Activated naive CD8-positive, alpha-beta T cell (primary cell): ENCODE measurements at regions not wholly inside any gene's neighbourhood (a gene's known extent, or its start where the extent isn't known, plus 50 kb on each side); places are given as distances from the start of the nearest gene placed in this dataset.

Experiments
- H3K27ac Mint-ChIP-seq: one replicate; pipeline ENCODE4 v1.8.0; 2021; ENCODE audit warnings: mixed read lengths
- H3K27me3 Mint-ChIP-seq: one replicate; pipeline ENCODE4 v1.8.0; 2021; ENCODE audit warnings: mixed read lengths
- H3K36me3 Mint-ChIP-seq: one replicate; pipeline ENCODE4 v1.8.0; 2021; ENCODE audit warnings: mixed read lengths
- H3K4me1 Mint-ChIP-seq: one replicate; pipeline ENCODE4 v1.8.0; 2021; ENCODE audit warnings: low read depth, mixed read lengths
- H3K4me3 Mint-ChIP-seq: one replicate; pipeline ENCODE4 v1.8.0; 2021; ENCODE audit warnings: mild to moderate bottlenecking, mixed read lengths
- H3K9me3 Mint-ChIP-seq: one replicate; pipeline ENCODE4 v1.8.0; 2021; ENCODE audit warnings: low read depth, mixed read lengths

DNA sequence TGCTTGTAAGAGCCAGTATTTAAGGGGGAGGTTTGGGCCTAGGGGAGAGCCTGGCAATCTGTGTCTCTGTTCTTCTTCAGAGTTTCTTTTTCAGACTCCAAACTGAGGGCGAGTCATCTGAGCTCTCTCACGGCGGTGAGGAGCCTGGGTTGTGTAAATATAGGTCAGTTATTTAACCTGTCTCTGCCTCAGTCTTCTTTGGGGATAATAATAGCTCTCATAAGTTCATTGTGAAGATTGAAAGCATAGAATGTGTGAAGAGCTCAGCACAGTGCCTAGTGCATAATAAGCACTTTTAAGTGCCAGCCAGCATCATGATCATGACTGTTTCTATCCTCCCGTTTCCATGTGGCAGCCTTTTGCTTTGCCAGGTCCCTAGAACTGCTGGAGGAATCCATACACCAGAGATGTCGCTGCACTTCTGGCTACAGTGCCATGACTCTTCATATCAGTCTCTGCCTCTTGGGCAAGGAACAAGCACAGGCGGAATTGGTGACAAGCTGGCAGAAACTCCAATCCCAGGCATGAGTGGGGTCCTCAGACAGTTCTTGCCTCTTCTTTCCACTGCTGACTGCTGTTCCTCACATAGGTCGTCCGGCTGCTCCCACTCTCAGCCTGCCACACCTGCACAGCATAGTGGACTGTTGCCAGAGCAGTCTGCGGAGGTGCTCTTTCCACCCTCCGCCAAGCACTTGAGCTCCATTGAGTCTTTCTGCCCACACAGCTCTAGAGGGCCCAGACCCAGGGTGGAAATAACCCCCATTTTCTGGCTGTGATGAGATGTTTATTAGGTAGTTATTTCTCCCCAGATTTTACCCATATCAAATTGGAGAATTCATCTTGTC is 103.7 kb upstream of the MAML3 start:
- Mint-ChIP-seq H3K36me3 (no peaks in the 10 kb centered on the region), H3K27me3 (peaks cover 2% of the 10 kb centered on the region), H3K4me1 (peaks cover 5% of the 10 kb centered on the region), H3K27ac (no peak overlapping the region), H3K9me3 (no peaks in the 10 kb centered on the region), H3K4me3 (no peak overlapping the region)

DNA sequence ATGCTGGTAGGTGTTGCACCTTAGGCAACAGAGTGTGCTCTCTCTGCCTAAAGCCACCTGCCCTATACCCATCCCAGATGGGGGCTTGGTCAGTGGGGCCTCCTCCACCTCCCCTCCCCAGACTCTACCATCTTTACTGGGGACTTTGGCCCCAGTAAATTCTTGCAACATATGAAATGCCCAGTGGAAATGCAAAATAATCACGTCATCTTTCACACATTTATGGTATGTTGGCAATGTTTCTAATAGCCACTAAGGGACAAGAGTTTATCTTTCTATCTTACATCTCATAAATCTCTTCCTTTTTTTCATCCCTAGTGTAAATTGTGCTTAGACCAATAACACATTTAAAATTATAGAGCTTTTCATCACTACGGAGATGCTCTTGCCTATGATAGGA is 103.0 kb upstream of the MAML3 start:
- H3K27ac Mint-ChIP-seq, result no peak overlapping the region
- no peaks in the 10 kb centered on the region for H3K9me3 Mint-ChIP-seq
- H3K27me3 Mint-ChIP-seq, result peaks cover 2% of the 10 kb centered on the region
- H3K36me3 Mint-ChIP-seq, result no peaks in the 10 kb centered on the region
- H3K4me1 Mint-ChIP-seq, result peaks cover 9% of the 10 kb centered on the region
- no peak overlapping the region for H3K4me3 Mint-ChIP-seq

- H3K9me3 Mint-ChIP-seq, result no peaks in the 10 kb centered on the region
- no peak overlapping the region for H3K4me3 Mint-ChIP-seq
- H3K4me1 Mint-ChIP-seq, result peaks cover 9% of the 10 kb centered on the region
- no peak overlapping the region for H3K27ac Mint-ChIP-seq
- no peaks in the 10 kb centered on the region for H3K36me3 Mint-ChIP-seq
- H3K27me3 Mint-ChIP-seq, result peaks cover 2% of the 10 kb centered on the region
These were observed 102.4 kb upstream of the MAML3 start for GRCh38 chr4:140256335-140256734.

GRCh38 chr4:140255927-140256326 is 101.9 kb upstream of the MAML3 start:
- Mint-ChIP-seq H3K36me3 (no peaks in the 10 kb centered on the region), H3K4me3 (no peak overlapping the region), H3K27ac (no peak overlapping the region)

GRCh38 chr4:140255467-140255866 is 101.5 kb upstream of the MAML3 start:
- Mint-ChIP-seq H3K36me3 (no peaks in the 10 kb centered on the region), H3K27ac (no peak overlapping the region), H3K4me1 (peaks cover 11% of the 10 kb centered on the region), H3K4me3 (no peak overlapping the region), H3K27me3 (peaks cover 2% of the 10 kb centered on the region), H3K9me3 (no peaks in the 10 kb centered on the region)

More at GRCh38 chr4:140255927-140256326, 101.9 kb upstream of the MAML3 start:
- Mint-ChIP-seq H3K4me1 (peaks cover 11% of the 10 kb centered on the region), H3K27me3 (peaks cover 2% of the 10 kb centered on the region), H3K9me3 (no peaks in the 10 kb centered on the region)

DNA sequence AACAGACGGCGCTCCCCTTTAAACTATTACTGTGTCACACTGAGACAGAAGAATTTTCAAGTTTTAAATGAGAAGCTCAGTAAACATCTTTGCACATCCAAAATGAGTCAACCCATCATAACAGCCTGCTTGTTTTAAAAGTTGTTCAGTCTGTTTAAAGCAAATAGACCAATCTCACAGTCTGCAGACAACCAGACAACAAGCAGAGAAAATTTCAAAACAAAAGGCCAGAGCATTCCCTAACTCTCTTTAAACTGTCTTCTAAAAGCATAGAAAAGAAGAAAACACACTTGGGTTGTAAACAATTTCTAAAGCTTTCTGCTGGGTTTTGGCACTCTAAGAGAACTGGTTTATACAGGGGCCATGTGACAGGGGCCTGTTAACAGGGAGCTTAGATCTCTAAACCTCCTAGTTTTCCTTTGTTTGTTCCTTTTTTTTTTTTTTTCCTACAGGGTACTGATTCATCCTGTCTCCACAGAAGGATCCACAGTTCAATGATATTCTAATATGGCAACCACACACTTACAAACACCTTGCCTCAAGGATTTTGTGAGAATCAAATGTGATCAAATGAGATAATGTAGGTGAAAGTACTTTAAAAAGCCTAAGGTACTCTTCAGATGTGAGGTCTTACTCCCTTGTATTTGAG is 100.8 kb upstream of the MAML3 start:
- Mint-ChIP-seq H3K9me3 (no peaks in the 10 kb centered on the region), H3K36me3 (no peaks in the 10 kb centered on the region)

DNA sequence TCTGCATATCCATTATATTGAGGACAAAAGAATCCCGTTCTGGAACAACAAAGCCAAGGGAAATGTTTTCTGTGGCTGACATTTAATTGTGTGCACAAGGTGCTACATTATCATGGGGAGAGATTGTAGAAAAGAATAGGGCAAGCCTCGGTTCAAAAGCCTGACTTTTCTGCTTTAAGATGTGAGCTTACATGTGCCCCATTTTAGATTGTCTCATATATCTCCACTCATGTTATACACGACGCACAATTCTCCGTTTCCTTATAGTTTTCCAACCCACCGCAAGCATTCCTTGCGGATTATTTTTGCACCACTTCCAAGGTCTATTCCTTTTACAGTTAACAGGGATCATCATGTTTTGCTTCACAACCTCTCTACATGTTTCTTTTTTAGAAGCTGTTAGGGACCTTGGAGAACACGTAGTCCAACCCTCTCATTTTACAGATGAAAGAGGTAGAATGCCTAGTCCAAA is 99.6 kb upstream of the MAML3 start:
- no peaks in the 10 kb centered on the region for H3K9me3 Mint-ChIP-seq
- H3K4me1 Mint-ChIP-seq, result peaks cover 11% of the 10 kb centered on the region
- peak overlapping the region; percentile 77 for H3K4me3 Mint-ChIP-seq
- H3K27ac Mint-ChIP-seq, result peak overlapping the region; percentile 74
- H3K36me3 Mint-ChIP-seq, result no peaks in the 10 kb centered on the region
- H3K27me3 Mint-ChIP-seq, result peaks cover 2% of the 10 kb centered on the region

More for the DNA sequence above, 100.8 kb upstream of the MAML3 start:
- no peak overlapping the region for H3K4me3 Mint-ChIP-seq
- no peak overlapping the region for H3K27ac Mint-ChIP-seq
- H3K27me3 Mint-ChIP-seq, result peaks cover 2% of the 10 kb centered on the region
- peaks cover 11% of the 10 kb centered on the region for H3K4me1 Mint-ChIP-seq

DNA sequence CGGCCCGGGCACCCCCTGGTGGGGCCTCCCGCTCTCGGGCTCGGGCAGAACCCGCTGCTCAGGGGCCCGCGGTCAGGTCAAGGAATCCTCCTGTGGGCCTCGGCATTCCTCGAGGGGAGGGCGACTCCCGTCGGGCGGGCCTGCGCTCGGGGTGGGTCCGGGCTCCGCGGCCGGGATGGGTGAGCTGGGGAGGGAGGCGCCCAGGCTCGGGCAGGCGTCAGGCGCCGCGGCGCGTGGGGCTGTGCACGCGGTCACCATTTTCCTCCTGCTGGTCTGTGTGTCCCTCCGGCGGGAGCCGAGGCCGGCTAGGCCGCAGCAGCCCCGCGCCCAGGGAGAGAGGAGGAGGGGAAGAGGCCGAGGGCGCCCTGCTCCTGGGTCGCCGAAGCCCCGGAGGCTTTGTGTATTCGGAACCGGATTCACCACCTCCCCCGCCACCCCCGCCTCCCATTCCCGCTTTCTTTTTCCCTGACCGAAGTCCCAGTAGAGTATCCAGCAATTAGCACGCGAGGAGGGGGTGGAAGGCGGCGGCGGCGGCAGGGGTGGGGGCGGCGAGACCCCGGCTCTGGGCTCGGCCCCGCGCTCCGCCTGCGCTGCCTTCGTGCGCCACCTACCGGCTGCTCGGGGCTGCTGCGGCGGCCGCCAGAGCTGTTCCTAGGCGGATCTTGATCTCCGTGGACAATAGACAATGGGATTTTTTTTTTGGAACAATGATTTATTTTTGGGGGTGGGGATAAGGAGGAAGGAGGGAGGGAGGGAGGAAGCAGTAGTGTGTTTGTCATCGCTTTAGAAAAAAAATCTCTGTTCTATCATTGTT is 99.0 kb upstream of the MAML3 start:
- Mint-ChIP-seq H3K27me3 (peaks cover 2% of the 10 kb centered on the region), H3K9me3 (no peaks in the 10 kb centered on the region), H3K4me3 (peak overlapping the region; percentile 77), H3K27ac (peak overlapping the region; percentile 74), H3K36me3 (no peaks in the 10 kb centered on the region), H3K4me1 (peaks cover 11% of the 10 kb centered on the region)

GRCh38 chr4:140252141-140252741 is 98.3 kb upstream of the MAML3 start:
- peak overlapping the region; percentile 79 for H3K4me3 Mint-ChIP-seq
- peak overlapping the region; percentile 86 for H3K27ac Mint-ChIP-seq
- peaks cover 2% of the 10 kb centered on the region for H3K27me3 Mint-ChIP-seq
- H3K9me3 Mint-ChIP-seq, result no peaks in the 10 kb centered on the region
- no peaks in the 10 kb centered on the region for H3K36me3 Mint-ChIP-seq
- H3K4me1 Mint-ChIP-seq, result peaks cover 12% of the 10 kb centered on the region

DNA sequence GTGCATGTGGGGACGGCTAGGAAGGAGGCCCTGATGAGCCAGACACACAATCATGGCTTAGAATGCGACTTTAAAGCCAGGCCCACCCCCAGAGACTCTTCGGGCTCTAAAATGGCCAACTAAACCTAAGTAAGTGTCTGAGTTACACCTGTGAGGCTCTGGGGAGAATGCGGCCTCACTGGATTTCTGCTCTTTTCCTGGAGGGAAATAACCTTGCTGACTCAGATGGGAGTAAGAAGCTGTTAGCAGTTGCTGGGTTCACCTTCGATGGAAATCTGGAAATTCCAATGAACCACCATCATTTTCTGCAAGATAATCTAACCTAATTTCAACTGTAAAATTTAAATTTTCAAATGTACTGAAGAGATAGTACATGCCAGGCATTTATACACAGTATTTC is 97.6 kb upstream of the MAML3 start:
- peaks cover 15% of the 10 kb centered on the region for H3K4me1 Mint-ChIP-seq
- H3K9me3 Mint-ChIP-seq, result no peaks in the 10 kb centered on the region
- H3K36me3 Mint-ChIP-seq, result no peaks in the 10 kb centered on the region
- peaks cover 2% of the 10 kb centered on the region for H3K27me3 Mint-ChIP-seq
- peak overlapping the region; percentile 28 for H3K27ac Mint-ChIP-seq
- peak overlapping the region; percentile 79 for H3K4me3 Mint-ChIP-seq

DNA sequence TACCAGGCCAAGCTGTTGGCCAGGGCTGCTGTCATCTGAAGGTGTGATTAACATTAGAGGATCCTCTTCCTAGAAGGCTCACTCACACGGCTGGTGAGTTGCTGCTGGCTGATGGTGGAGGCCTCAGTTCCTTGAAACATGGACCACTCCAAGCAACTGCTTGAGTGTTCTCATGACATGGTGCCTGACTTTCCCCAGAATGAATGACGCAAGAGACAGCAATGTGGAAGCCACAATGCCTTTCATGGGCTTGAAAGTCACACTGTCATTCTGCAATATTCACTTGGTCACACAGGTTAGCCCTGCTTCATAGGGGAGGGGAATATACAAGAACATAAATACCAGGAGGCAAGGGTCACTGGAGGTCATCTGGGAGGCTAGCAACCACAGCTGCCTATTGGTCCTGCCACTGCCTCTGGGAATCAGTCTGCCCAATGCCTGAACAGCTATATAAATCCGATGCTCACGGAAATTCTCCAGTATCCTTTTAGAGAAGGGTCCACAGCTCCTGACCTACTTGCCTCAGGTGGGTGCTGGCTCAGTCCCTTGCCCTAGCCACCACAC is 97.1 kb upstream of the MAML3 start:
- no peaks in the 10 kb centered on the region for H3K36me3 Mint-ChIP-seq
- H3K9me3 Mint-ChIP-seq, result no peaks in the 10 kb centered on the region
- H3K27ac Mint-ChIP-seq, result no peak overlapping the region
- H3K4me3 Mint-ChIP-seq, result peak overlapping the region; percentile 10
- peaks cover 2% of the 10 kb centered on the region for H3K27me3 Mint-ChIP-seq
- peaks cover 15% of the 10 kb centered on the region for H3K4me1 Mint-ChIP-seq

DNA sequence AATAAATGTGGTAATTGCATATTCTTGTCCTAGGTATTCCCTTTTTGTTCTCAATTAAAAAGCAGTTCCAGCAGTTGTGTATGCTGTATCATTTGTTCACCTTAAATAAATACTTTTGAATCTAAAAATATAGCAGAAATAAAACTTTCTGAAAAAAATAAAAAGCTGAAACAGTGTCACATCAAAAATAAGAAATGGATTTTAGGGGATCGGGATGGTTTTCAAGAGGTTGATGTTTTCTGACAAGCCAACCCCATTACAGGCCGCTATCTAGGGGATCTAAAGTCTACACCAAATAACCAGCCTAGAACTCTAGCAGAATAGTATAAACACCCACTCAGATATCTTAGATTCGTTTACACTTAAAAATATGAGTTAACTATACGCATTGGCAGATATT is 95.4 kb upstream of the MAML3 start:
- Mint-ChIP-seq H3K9me3 (no peaks in the 10 kb centered on the region), H3K4me1 (peaks cover 15% of the 10 kb centered on the region), H3K27ac (no peak overlapping the region), H3K36me3 (no peaks in the 10 kb centered on the region), H3K4me3 (no peak overlapping the region), H3K27me3 (peaks cover 2% of the 10 kb centered on the region)

DNA sequence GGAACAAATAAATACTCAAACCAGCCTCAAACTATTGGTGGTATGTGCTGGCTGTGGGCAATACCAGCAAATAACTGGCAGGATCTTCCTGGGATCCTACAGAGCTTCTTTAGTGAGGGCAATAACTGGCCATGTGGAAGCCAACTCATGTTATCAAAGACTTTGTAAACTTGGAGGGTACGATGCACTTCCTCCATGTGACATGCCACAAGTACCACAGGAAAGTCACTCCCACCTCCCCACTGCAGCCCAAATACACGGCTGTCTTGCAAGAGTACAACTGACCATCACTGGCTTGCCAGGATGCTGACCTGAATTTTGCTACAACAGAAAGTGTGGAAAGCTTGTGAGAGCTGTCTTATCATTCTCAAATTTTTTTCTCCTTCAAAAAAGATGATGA is 93.3 kb upstream of the MAML3 start:
- no peak overlapping the region for H3K27ac Mint-ChIP-seq
- no peaks in the 10 kb centered on the region for H3K36me3 Mint-ChIP-seq

DNA sequence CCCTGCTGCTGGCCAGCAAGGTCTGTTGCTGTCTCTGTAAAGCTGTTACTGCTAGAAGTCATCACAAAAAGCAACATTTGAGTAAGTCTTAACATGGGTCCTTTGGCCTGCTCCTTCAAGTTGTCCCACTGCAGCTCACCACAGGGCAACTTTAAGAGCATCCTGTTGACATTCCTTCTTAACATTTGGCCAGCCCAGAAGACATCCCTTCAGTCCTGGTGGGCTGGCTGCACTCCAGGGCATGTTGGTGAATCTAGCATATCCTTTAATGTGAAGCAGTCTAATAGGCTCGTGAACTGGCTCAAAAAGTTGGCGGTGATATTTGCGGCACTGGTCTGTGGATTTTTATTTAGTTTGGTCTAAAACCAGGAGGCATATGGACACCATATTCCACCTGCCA is 92.2 kb upstream of the MAML3 start:
- H3K4me3 Mint-ChIP-seq, result no peak overlapping the region
- H3K9me3 Mint-ChIP-seq, result no peaks in the 10 kb centered on the region
- H3K27ac Mint-ChIP-seq, result no peak overlapping the region
- H3K27me3 Mint-ChIP-seq, result no peaks in the 10 kb centered on the region
- peaks cover 29% of the 10 kb centered on the region for H3K4me1 Mint-ChIP-seq
- H3K36me3 Mint-ChIP-seq, result no peaks in the 10 kb centered on the region

More for the DNA sequence above, 93.3 kb upstream of the MAML3 start:
- Mint-ChIP-seq H3K27me3 (no peaks in the 10 kb centered on the region), H3K9me3 (no peaks in the 10 kb centered on the region), H3K4me1 (peaks cover 25% of the 10 kb centered on the region), H3K4me3 (no peak overlapping the region)
